Activated B cell treated with CpG ODN at 0.5 μM for 24 hours (primary cell): ENCODE measurements at regions not wholly inside any gene's neighbourhood (a gene's known extent, or its start where the extent isn't known, plus 50 kb on each side); places are given as distances from the start of the nearest gene placed in this dataset.
A peak's percentile ranks its signal among the peaks of the same experiment; 100 is the strongest.

Experiments used
- ATAC-seq: fragments of 200-7000 bp; cut with Tn5 transposase; one replicate; pipeline ENCODE4 v1.10.0; 2021; ENCODE audit warnings: low read depth, mild to moderate bottlenecking, moderate library complexity
- CTCF ChIA-PET: fragments of 350-600 bp; sonication (Branson Sonifier 250); formaldehyde crosslinking; loops from one replicate; lab custom pipeline; 2021; ENCODE audit warnings: antibody characterized with exemption; lab: Charles Lee
- POLR2A ChIA-PET: fragments of 350-600 bp; sonication (Branson Sonifier 250); formaldehyde crosslinking; loops from one replicate; lab custom pipeline; 2021; ENCODE audit warnings: antibody characterized with exemption; lab: Charles Lee
- DNase-seq: peaks from one replicate; pipeline ENCODE4 v3.0.0; 2022
- H3K27ac Mint-ChIP-seq: one replicate; pipeline ENCODE4 v1.8.0; 2020; ENCODE audit warnings: mixed read lengths
- H3K27me3 Mint-ChIP-seq: one replicate; pipeline ENCODE4 v1.8.0; 2021; ENCODE audit warnings: mixed read lengths
- H3K36me3 Mint-ChIP-seq: one replicate; pipeline ENCODE4 v1.8.0; 2021; ENCODE audit warnings: low read depth, mixed read lengths
- H3K4me1 Mint-ChIP-seq: one replicate; pipeline ENCODE4 v1.8.0; 2021; ENCODE audit warnings: mixed read lengths
- H3K4me3 Mint-ChIP-seq: one replicate; pipeline ENCODE4 v1.8.0; 2020; ENCODE audit warnings: mild to moderate bottlenecking, mixed read lengths
- H3K9me3 Mint-ChIP-seq: one replicate; pipeline ENCODE4 v1.8.0; 2020; ENCODE audit warnings: mixed read lengths
- intact Hi-C: fragments of 100-400 bp; cut with micrococcal nuclease; formaldehyde crosslinking; loops from one replicate; pipeline ENCODE4 v1.15.1; 2024
- TF ChIP-seq, protein P1 (sequence below): fragments of 200-600 bp; IDR thresholded peaks from one replicate; pipeline ENCODE4 v1.8.0; 2022; ENCODE audit warnings: antibody characterized with exemption, mild to moderate bottlenecking

GRCh38 chr6:8758412-8758811 is 323.1 kb upstream of the SLC35B3 start:
- TF ChIP-seq, protein P1, sequence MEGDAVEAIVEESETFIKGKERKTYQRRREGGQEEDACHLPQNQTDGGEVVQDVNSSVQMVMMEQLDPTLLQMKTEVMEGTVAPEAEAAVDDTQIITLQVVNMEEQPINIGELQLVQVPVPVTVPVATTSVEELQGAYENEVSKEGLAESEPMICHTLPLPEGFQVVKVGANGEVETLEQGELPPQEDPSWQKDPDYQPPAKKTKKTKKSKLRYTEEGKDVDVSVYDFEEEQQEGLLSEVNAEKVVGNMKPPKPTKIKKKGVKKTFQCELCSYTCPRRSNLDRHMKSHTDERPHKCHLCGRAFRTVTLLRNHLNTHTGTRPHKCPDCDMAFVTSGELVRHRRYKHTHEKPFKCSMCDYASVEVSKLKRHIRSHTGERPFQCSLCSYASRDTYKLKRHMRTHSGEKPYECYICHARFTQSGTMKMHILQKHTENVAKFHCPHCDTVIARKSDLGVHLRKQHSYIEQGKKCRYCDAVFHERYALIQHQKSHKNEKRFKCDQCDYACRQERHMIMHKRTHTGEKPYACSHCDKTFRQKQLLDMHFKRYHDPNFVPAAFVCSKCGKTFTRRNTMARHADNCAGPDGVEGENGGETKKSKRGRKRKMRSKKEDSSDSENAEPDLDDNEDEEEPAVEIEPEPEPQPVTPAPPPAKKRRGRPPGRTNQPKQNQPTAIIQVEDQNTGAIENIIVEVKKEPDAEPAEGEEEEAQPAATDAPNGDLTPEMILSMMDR = no peak
- peaks cover 4% of the 10 kb centered on the region for H3K9me3 Mint-ChIP-seq
- POLR2A ChIA-PET = no interaction called here
- H3K36me3 Mint-ChIP-seq = no peaks in the 10 kb centered on the region
- no peak for ATAC-seq
- no peak overlapping the region for H3K27ac Mint-ChIP-seq
- no peak overlapping the region for H3K4me3 Mint-ChIP-seq
- no peak for DNase-seq
- CTCF ChIA-PET = no interaction called here
- H3K4me1 Mint-ChIP-seq = no peaks in the 10 kb centered on the region
- no peaks in the 10 kb centered on the region for H3K27me3 Mint-ChIP-seq
- intact Hi-C loops = no loop called here

GRCh38 chr6:8750627-8751026 is 315.3 kb upstream of the SLC35B3 start:
- no peaks in the 10 kb centered on the region for H3K9me3 Mint-ChIP-seq
- no peaks in the 10 kb centered on the region for H3K36me3 Mint-ChIP-seq
- POLR2A ChIA-PET = no interaction called here
- no peak for DNase-seq
- H3K27ac Mint-ChIP-seq = no peak overlapping the region
- no peaks in the 10 kb centered on the region for H3K4me1 Mint-ChIP-seq
- no peak for ATAC-seq
- H3K27me3 Mint-ChIP-seq = no peaks in the 10 kb centered on the region
- intact Hi-C loops = no loop called here
- CTCF ChIA-PET = no interaction called here
- TF ChIP-seq, protein P1 = no peak
- H3K4me3 Mint-ChIP-seq = no peak overlapping the region

DNA sequence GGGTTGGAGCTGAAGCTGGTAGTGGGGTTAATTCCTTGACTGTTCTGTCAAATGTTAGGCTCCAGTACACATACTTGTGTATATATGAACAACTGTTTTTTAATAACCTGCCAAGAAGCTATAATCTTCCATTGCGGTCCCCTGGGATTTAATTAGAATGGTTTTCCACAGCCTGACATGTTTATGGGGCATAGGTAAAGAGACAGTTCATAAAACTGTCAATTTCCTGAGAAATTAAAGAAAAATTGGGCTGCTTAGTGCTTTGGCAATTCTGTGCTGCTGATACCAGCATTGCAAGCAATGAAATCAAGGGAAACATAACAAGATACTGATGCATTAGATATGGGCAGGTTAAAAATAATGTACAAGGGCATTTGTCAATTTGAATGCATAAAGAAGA is 314.1 kb upstream of the SLC35B3 start:
- no peaks in the 10 kb centered on the region for H3K9me3 Mint-ChIP-seq
- ATAC-seq (no peak), DNase-seq (no peak)
- no peak overlapping the region for H3K27ac Mint-ChIP-seq
- CTCF ChIA-PET = no interaction called here
- POLR2A ChIA-PET = no interaction called here
- TF ChIP-seq, protein P1 = no peak
- H3K4me3 Mint-ChIP-seq = no peak overlapping the region
- no peaks in the 10 kb centered on the region for H3K27me3 Mint-ChIP-seq
- H3K4me1 Mint-ChIP-seq = no peaks in the 10 kb centered on the region
- no peaks in the 10 kb centered on the region for H3K36me3 Mint-ChIP-seq
- intact Hi-C loops = no loop called here

GRCh38 chr6:8743170-8743745 is 307.9 kb upstream of the SLC35B3 start:
- peaks cover 11% of the 10 kb centered on the region for H3K9me3 Mint-ChIP-seq
- TF ChIP-seq, protein P1 = no peak
- ATAC-seq = no peak
- no peaks in the 10 kb centered on the region for H3K36me3 Mint-ChIP-seq
- no peak for DNase-seq
- ChIA-PET POLR2A (no interaction called here), CTCF (no interaction called here)
- peaks cover 8% of the 10 kb centered on the region for H3K4me1 Mint-ChIP-seq
- intact Hi-C loops = no loop called here
- H3K27me3 Mint-ChIP-seq = no peaks in the 10 kb centered on the region
- no peak overlapping the region for H3K27ac Mint-ChIP-seq
- peak overlapping the region; percentile 76 for H3K4me3 Mint-ChIP-seq

GRCh38 chr6:8739454-8739853 is 304.1 kb upstream of the SLC35B3 start:
- ATAC-seq = no peak
- H3K4me1 Mint-ChIP-seq = peaks cover 8% of the 10 kb centered on the region
- TF ChIP-seq, protein P1 = no peak
- H3K27ac Mint-ChIP-seq = no peak overlapping the region
- no peak overlapping the region for H3K4me3 Mint-ChIP-seq
- no peaks in the 10 kb centered on the region for H3K36me3 Mint-ChIP-seq
- intact Hi-C loops = no loop called here
- CTCF ChIA-PET = no interaction called here
- POLR2A ChIA-PET = no interaction called here
- no peak for DNase-seq
- H3K9me3 Mint-ChIP-seq = peaks cover 11% of the 10 kb centered on the region
- no peaks in the 10 kb centered on the region for H3K27me3 Mint-ChIP-seq
